ENCODE measurements at regions not wholly inside any gene's neighbourhood (a gene's known extent, or its start where the extent isn't known, plus 50 kb on each side); places are given as distances from the start of the nearest gene placed in this dataset.

- DNase-seq: no peak
Observed at GRCh38 chr16:62088731-62089410, 52.6 kb upstream of the CDH8 start.
